ENCODE measurements at regions not wholly inside any gene's neighbourhood (a gene's known extent, or its start where the extent isn't known, plus 50 kb on each side); places are given as distances from the start of the nearest gene placed in this dataset.

DNA sequence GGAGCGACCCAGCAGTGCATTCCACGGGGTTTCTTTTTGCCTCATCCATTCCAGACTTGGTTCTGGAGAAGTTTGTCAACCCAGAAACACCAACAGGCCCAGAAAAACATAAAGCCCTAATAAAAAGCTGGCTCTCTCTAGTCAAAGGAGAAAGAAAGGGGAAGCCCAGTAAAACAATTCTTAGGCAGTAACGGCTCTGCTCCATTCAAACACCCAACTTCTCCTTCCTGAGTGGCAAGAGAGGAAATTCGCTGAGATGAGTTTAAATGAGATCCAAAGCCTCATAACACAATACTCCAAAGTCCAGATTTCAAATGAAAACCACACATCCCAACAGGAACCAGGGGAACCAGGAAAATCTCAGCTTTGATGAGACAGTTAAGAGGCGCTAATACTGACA, 179.9 kb downstream of the RPIA start:
- no peaks in the 10 kb centered on the region for H3K79me2 ChIP-seq (replicated peaks; ENCODE audit: insufficient read depth, low read length)
- H3F3A ChIP-seq (ENCODE audit: insufficient read depth, low read length, poor library complexity, severe bottlenecking), result no peaks in the 10 kb centered on the region
- no peaks in the 10 kb centered on the region for H3K9me2 ChIP-seq (ENCODE audit: insufficient read depth, low read length)
- no peak overlapping the region for H3K9ac ChIP-seq (ENCODE audit: low read length)
- no peak overlapping the region for H2AFZ ChIP-seq (ENCODE audit: low read depth, low read length)
- no peaks in the 10 kb centered on the region for H3K36me3 ChIP-seq (ENCODE audit: insufficient read depth, low read length)
- no peaks in the 10 kb centered on the region for H3K9me3 ChIP-seq (ENCODE audit: low read length)
- no peaks in the 10 kb centered on the region for H4K20me1 ChIP-seq (ENCODE audit: insufficient read depth)
- no peak for TF ChIP-seq RAD21 (conservative IDR thresholded peaks at IDR 0.05)
- TF ChIP-seq SMC3 (conservative IDR thresholded peaks at IDR 0.05; ENCODE audit: poor library complexity), result no peak
- no peak for TF ChIP-seq TAF1 (IDR thresholded peaks at IDR 0.05; ENCODE audit: low read depth)
- TF ChIP-seq EP300 (conservative IDR thresholded peaks at IDR 0.05; ENCODE audit: poor library complexity, severe bottlenecking), result no peak
- TF ChIP-seq EZH2 (IDR thresholded peaks at IDR 0.05; ENCODE audit: borderline replicate concordance, insufficient read depth, low read length, poor library complexity, severe bottlenecking), result no peak
- no peak for TF ChIP-seq MXI1 (conservative IDR thresholded peaks at IDR 0.05; ENCODE audit: poor library complexity, severe bottlenecking)
- TF ChIP-seq POLR2AphosphoS5 (IDR thresholded peaks at IDR 0.05), result no peak
- TF ChIP-seq, protein P1, sequence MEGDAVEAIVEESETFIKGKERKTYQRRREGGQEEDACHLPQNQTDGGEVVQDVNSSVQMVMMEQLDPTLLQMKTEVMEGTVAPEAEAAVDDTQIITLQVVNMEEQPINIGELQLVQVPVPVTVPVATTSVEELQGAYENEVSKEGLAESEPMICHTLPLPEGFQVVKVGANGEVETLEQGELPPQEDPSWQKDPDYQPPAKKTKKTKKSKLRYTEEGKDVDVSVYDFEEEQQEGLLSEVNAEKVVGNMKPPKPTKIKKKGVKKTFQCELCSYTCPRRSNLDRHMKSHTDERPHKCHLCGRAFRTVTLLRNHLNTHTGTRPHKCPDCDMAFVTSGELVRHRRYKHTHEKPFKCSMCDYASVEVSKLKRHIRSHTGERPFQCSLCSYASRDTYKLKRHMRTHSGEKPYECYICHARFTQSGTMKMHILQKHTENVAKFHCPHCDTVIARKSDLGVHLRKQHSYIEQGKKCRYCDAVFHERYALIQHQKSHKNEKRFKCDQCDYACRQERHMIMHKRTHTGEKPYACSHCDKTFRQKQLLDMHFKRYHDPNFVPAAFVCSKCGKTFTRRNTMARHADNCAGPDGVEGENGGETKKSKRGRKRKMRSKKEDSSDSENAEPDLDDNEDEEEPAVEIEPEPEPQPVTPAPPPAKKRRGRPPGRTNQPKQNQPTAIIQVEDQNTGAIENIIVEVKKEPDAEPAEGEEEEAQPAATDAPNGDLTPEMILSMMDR (IDR thresholded peaks at IDR 0.05; ENCODE audit: poor library complexity, severe bottlenecking), result no peak
- TF ChIP-seq, protein P2, sequence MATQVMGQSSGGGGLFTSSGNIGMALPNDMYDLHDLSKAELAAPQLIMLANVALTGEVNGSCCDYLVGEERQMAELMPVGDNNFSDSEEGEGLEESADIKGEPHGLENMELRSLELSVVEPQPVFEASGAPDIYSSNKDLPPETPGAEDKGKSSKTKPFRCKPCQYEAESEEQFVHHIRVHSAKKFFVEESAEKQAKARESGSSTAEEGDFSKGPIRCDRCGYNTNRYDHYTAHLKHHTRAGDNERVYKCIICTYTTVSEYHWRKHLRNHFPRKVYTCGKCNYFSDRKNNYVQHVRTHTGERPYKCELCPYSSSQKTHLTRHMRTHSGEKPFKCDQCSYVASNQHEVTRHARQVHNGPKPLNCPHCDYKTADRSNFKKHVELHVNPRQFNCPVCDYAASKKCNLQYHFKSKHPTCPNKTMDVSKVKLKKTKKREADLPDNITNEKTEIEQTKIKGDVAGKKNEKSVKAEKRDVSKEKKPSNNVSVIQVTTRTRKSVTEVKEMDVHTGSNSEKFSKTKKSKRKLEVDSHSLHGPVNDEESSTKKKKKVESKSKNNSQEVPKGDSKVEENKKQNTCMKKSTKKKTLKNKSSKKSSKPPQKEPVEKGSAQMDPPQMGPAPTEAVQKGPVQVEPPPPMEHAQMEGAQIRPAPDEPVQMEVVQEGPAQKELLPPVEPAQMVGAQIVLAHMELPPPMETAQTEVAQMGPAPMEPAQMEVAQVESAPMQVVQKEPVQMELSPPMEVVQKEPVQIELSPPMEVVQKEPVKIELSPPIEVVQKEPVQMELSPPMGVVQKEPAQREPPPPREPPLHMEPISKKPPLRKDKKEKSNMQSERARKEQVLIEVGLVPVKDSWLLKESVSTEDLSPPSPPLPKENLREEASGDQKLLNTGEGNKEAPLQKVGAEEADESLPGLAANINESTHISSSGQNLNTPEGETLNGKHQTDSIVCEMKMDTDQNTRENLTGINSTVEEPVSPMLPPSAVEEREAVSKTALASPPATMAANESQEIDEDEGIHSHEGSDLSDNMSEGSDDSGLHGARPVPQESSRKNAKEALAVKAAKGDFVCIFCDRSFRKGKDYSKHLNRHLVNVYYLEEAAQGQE (IDR thresholded peaks at IDR 0.05; ENCODE audit: borderline replicate concordance), result no peak
- H3K4me3 ChIP-seq (ENCODE audit: low read length), result no peak overlapping the region
- no peak overlapping the region for H3K27ac ChIP-seq (ENCODE audit: low read length)
- H3K4me2 ChIP-seq (ENCODE audit: low read length), result no peak overlapping the region
- H3K27me3 ChIP-seq (ENCODE audit: insufficient read depth, low read depth, low read length), result no peaks in the 10 kb centered on the region

- no peaks in the 10 kb centered on the region for H3K36me3 ChIP-seq (ENCODE audit: insufficient read depth, low read length)
- TF ChIP-seq EP300 (conservative IDR thresholded peaks at IDR 0.05; ENCODE audit: poor library complexity, severe bottlenecking) (no peak), SMC3 (conservative IDR thresholded peaks at IDR 0.05; ENCODE audit: poor library complexity) (no peak), MXI1 (conservative IDR thresholded peaks at IDR 0.05; ENCODE audit: poor library complexity, severe bottlenecking) (no peak), RAD21 (conservative IDR thresholded peaks at IDR 0.05) (no peak), EZH2 (IDR thresholded peaks at IDR 0.05; ENCODE audit: borderline replicate concordance, insufficient read depth, low read length, poor library complexity, severe bottlenecking) (no peak), POLR2AphosphoS5 (IDR thresholded peaks at IDR 0.05) (no peak), TAF1 (IDR thresholded peaks at IDR 0.05; ENCODE audit: low read depth) (no peak)
- TF ChIP-seq, protein P2 (IDR thresholded peaks at IDR 0.05; ENCODE audit: borderline replicate concordance), result no peak
- TF ChIP-seq, protein P1 (IDR thresholded peaks at IDR 0.05; ENCODE audit: poor library complexity, severe bottlenecking), result no peak
- H4K20me1 ChIP-seq (ENCODE audit: insufficient read depth), result no peaks in the 10 kb centered on the region
- H3K9me2 ChIP-seq (ENCODE audit: insufficient read depth, low read length), result no peaks in the 10 kb centered on the region
- no peak overlapping the region for H3K27ac ChIP-seq (ENCODE audit: low read length)
- H3K27me3 ChIP-seq (ENCODE audit: insufficient read depth, low read depth, low read length), result no peaks in the 10 kb centered on the region
- H3K4me3 ChIP-seq (ENCODE audit: low read length), result no peak overlapping the region
- H3K79me2 ChIP-seq (replicated peaks; ENCODE audit: insufficient read depth, low read length), result no peaks in the 10 kb centered on the region
- no peaks in the 10 kb centered on the region for H3F3A ChIP-seq (ENCODE audit: insufficient read depth, low read length, poor library complexity, severe bottlenecking)
- no peak overlapping the region for H3K9ac ChIP-seq (ENCODE audit: low read length)
- no peak overlapping the region for H3K4me2 ChIP-seq (ENCODE audit: low read length)
- H2AFZ ChIP-seq (ENCODE audit: low read depth, low read length), result no peak overlapping the region
- H3K9me3 ChIP-seq (ENCODE audit: low read length), result no peaks in the 10 kb centered on the region
Observed at GRCh38 chr2:88873620-88874019, 182.1 kb downstream of the RPIA start.
